SHP77 (cell line): ENCODE measurements at regions not wholly inside any gene's neighbourhood (a gene's known extent, or its start where the extent isn't known, plus 50 kb on each side); places are given as distances from the start of the nearest gene placed in this dataset.

Source experiments
- DNase-seq, 2 experiments: peaks; one replicate each; lab custom pipeline; 2025; lab: John Stamatoyannopoulos, UW

DNA sequence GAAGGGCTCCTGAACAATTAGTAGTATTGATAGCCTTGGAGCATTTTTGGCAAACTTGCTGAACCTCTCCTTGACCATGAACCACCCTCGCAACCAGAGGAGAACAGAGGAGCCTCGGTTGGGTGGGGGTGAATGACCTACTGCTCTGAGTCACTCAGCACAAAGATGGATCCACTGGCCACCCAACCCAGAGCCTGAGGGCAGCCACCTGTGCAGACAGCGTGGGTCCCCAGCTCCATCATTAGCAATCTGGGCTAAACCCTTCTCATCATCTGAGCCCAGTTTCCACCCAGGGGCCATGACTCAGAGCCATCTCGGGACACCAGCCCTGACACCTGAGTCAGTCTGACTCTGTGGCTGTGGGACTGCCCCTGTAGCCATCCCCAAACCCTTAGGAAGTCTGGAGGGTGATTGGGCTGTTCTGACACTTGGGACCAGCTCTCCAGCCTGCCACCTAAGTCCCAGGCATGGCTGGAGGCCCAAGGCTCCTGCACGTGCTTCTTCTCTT lies 171.8 kb upstream of the GPR26 start:
- no peak for DNase-seq

DNA sequence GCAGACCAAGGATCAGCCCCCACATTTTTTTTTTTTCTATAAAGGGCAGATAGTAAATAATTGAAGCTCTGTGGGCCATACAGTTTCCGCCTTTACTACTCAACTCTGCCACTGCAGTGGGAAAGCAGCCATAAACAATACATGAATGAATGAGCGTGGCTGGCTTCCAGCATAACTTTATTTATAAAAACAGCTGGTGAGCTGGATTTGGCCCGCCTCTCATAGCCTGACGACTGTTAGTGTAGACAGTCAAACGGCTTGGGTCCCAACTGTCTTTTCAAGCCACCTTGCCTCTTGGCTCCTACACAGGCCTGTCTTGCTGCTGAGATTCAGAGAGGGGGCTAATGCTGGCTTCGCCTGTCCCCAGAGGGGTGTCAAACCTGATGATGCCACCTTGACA lies 169.8 kb upstream of the GPR26 start:
- DNase-seq, result no peak

DNA sequence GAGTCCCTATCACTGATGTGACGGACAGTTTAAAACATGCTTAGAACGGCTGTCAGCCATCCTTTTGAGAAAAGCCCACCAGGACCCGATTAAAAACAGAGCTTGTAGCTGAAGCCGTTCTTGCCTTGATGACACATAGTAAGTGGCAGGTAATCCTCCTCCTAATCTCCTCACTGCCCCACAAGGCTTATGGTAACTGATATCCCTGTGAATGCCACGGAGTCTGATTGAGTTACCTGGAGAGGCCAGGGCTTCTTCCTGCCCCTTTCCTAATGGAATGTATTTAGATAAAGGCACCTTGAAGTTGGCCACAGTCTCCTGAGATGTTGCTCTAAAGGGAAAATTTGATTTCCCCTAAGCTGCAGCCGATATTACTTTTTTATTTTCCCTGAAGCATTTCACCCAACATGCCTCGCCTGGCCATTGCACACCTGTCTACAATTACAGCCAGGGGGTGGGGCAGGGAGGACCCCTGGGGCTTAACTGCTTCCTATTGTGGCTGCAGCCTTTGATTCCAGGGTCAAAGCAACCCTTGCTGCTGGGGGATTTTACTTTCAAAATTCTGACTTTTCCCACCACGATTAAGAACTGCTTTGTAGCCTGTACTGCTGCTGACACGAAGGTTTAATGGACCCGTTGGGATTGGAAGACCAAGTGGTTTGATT lies 169.0 kb upstream of the GPR26 start:
- DNase-seq, result no peak

- no peak for DNase-seq
Observed at GRCh38 chr10:123500110-123500509, 166.0 kb upstream of the GPR26 start.

DNA sequence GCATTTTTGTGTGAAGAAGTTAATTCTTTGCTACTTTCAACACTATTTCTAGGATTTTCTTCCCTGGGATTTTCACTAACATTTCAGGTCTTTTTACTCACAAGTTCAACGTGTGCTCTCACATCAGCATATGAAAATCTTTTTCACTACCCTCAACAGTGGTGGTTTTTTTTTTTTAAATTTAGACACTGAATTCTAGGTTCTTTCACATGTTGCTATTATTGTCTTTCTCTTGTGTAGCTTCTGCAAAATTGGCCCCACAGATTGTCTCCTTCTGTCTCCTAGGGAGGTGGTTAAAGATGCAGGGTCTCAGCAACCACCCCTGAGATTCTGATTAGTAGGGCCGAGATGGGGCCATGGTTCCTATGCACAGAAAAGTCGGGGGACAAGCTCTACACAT lies 165.0 kb upstream of the GPR26 start:
- DNase-seq, result no peak

- DNase-seq, result no peak
Observed at GRCh38 chr10:123502983-123503382, 163.2 kb upstream of the GPR26 start.

DNA sequence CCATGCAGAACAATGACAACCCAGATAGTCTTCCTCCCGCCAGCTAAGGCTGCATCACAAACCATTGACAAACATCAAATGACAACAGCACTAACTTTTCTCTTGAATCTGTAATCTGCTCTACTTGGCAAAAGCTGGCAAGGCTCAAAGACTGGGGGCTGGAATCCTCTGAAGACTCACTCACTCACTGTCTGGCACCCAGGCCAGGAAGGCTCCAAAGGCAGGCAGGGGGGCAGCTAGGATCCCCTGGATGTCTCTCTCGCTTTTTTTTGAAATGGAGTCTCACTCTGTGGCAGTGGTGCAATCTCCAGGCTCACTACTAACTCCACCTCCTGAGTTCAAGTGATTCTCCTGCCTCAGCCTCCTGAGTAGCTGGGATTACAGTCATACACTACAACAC lies 159.7 kb upstream of the GPR26 start:
- DNase-seq, result no peak

DNA sequence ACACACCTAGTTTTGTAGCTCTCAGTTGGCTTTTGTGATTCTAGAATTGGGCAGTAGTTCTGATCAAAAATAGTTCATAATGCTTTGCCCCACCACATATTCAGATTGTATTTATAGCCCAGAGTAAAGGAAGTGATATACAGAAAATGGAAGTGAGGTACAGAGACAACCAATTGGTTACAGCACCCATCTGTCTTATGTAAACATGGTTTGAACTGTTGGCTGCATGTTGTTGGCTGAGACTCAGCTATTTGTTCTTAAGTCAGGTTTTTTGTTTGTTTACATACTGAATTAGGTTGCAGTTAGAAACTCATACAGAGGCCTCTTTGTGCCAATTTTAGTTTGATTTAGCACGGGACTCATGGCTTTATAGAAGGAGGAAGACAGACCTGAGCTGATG lies 158.9 kb upstream of the GPR26 start:
- no peak for DNase-seq

GRCh38 chr10:123509338-123509737 lies 156.8 kb upstream of the GPR26 start:
- DNase-seq, result no peak

DNA sequence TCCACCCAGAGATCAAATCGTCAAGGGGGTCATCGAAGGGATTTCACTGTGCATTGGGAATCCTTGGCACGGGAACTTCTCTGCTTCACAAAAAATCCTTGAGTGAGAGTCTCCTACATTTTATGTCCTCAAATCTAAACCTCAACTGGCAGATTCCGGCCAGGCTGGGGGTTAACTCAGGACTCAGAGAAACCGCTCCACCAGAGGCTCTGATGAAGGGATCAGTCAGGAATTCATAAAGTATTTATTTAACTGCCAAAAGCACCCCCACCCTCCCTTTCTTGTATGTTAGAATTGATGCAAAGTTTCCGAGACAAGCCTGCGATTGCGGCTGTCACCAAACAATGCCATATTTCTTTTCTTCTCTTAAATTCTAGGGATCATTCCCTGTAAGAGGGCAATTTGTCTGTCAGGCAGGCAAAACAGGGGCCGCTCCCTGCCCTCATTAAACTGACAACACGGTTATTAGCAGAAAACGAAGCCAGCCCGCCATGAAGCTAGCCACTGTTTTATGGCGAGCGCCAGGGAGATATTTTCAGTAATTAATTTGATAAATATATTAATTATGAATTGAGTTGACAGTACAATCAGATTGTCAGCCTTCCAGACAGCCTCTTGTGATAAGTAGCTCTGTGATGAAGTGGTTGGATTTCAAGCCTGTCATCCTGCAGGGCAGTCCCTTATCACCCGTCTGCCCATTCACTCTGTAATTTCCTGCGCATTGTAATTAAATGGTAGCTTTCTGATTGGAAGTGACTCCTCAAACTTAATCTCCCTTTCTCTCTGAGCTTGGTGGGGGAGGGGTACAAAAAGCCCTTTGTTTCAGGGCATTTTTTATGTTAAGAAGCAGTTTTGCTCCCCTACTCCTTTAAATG lies 153.0 kb upstream of the GPR26 start:
- no peak for DNase-seq

DNA sequence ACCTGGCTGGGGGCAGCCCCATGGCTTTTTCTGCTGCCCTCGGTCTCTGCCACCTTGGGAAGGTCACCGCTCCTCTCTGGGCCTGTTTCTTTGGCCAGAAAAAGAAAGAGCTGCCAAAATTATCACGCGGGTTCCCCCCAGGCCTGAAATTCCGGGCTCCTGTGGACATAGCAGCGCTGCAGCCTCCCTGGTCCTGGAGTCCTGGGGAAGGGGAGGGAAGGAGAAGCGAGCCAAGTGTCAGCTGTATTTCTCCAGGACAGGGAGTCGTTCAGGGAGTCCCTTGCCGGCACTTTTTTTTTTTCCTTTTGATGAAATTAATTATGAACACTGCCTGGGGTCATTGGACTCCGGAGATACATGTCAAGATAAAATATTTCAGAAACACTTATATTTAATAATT lies 152.3 kb upstream of the GPR26 start:
- DNase-seq, result no peak

GRCh38 chr10:123514996-123515395 lies 151.2 kb upstream of the GPR26 start:
- no peak for DNase-seq

GRCh38 chr10:123515661-123516060 lies 150.5 kb upstream of the GPR26 start:
- DNase-seq, result no peak

GRCh38 chr10:123516291-123516690 lies 149.9 kb upstream of the GPR26 start:
- DNase-seq, result no peak

- DNase-seq, result no peak
Observed at GRCh38 chr10:123517426-123517825, 148.7 kb upstream of the GPR26 start.

GRCh38 chr10:123517901-123518300 lies 148.3 kb upstream of the GPR26 start:
- DNase-seq, result no peak

DNA sequence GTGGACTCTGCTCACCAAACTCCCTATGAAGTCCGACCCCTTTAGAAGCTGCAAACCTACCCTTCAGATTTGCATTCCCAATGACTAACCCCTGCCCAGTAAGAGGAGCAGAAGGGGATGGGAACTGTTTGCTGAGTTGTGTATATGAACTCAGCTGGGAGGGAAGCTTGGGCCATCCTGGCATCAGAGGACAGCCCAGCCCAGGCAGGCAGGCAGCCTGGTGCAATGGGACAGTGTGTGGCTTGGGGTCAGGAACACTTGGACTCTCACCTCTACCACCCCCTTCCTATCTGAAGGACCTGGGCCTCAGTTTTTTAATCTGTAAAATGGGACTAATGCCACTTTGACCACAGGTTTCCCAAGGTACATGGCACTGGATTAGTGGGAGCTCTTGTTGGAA lies 147.4 kb upstream of the GPR26 start:
- DNase-seq, result no peak

GRCh38 chr10:123519861-123520260 lies 146.3 kb upstream of the GPR26 start:
- no peak for DNase-seq

DNA sequence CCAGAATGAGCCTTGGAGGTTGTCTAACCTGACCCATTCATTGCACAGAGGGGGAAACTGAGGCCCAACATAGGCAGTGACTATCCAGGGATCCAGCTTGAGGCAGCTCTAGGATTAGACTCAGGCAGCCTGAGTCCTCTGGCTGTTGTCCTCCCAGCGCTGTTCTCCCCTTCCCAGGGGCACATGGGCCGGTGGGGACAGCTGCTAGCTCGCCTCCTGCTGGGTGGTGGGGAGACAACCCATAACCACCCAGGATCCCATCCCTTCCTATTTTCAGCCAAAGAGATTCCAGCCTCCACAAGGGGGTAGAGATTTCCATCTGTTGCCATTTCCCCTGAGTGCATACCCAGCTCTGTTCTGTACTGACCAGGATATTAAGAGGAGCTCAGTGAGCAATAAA lies 145.1 kb upstream of the GPR26 start:
- DNase-seq, result no peak

DNA sequence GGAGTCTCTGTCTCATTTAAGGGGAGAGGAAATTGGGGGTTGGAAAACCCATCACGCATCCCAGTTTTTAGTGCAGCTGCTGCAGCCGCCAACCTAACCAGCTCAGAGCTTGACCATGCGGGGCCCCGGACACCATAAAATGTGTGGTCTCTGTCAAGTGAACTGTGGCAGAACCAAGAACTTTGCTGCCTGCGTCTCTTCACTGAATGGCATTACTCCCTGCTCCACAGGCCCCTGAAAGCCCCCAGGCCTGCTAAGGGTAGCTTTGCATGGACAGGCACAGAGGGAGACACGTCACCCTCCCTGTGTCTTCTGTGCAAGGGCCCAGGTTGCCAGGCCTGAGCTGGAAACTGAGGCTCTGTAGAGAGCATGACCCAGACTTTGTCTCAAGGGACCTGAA lies 144.6 kb upstream of the GPR26 start:
- no peak for DNase-seq

DNA sequence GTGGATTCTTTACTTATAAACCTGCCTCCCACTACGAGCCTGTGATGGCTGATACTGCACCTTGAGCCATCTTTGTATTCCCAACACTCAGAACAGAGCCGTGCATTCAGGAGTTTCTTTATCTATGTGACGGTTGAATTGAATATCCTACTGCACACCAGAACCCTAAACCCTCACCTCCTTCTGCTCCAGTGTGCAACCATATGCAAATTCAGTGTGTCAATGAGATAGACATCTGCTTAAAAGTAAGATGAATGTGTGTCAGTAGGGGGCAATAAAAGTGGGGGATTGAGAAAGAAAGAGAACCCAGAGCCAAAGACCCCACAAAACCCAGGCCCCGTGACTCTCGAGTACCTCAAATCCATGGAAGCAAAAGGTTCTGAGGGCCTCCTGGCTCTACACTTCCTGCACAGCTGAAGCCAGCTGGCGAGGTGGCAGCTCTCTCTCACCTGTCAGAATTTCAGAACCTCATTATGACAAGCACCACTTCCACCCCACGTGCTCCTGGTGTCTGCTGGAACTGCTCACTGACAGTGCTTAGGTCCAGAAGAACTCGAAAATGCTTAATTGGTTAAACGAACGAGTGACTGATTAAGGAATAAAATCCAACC lies 143.3 kb upstream of the GPR26 start:
- no peak for DNase-seq

GRCh38 chr10:123523833-123524232 lies 142.3 kb upstream of the GPR26 start:
- DNase-seq, result no peak
